ENCODE measurements at regions not wholly inside any gene's neighbourhood (a gene's known extent, or its start where the extent isn't known, plus 50 kb on each side); places are given as distances from the start of the nearest gene placed in this dataset.
"Not testable (repeated sequence)": the region's sequence is repeated elsewhere in the genome, so short reads cannot be mapped to it uniquely, and the experiment has no call there.

- DNase-seq (ENCODE audit: low spot score) (no peak), FAIRE-seq (no peak)
Measured at GRCh38 chr16:47917118-47917517, 238.7 kb downstream of the ABCC12 start.

- DNase-seq (ENCODE audit: low spot score) (no peak), FAIRE-seq (no peak)
Measured at GRCh38 chr16:47916266-47916665, 239.5 kb downstream of the ABCC12 start.

GRCh38 chr16:47907109-47907508 is 248.7 kb downstream of the ABCC12 start:
- FAIRE-seq = no peak
- DNase-seq (ENCODE audit: low spot score) = no peak

GRCh38 chr16:47905771-47906170 is 250.0 kb downstream of the ABCC12 start:
- FAIRE-seq = peak; percentile 46

GRCh38 chr16:47904691-47905090 is 251.1 kb downstream of the ABCC12 start:
- DNase-seq (ENCODE audit: low spot score) (no peak), FAIRE-seq (no peak)

More at GRCh38 chr16:47905771-47906170, 250.0 kb downstream of the ABCC12 start:
- DNase-seq (ENCODE audit: low spot score) = peak; percentile 67

- no peak for DNase-seq (ENCODE audit: low spot score)
- FAIRE-seq = no peak
Measured at GRCh38 chr16:47903470-47903869, 252.3 kb downstream of the ABCC12 start.

- FAIRE-seq; DNase-seq (ENCODE audit: low spot score): not testable (repeated sequence)
Measured at GRCh38 chr16:47897105-47897504, 258.7 kb downstream of the ABCC12 start.

GRCh38 chr16:47895146-47895545 is 260.6 kb downstream of the ABCC12 start:
- DNase-seq (ENCODE audit: low spot score) = no peak
- no peak for FAIRE-seq

- no peak for DNase-seq (ENCODE audit: low spot score)
Measured at GRCh38 chr16:47892999-47893398, 262.8 kb downstream of the ABCC12 start.

GRCh38 chr16:47888734-47889133 is 267.1 kb downstream of the ABCC12 start:
- no peak for FAIRE-seq
- DNase-seq (ENCODE audit: low spot score) = no peak

More at GRCh38 chr16:47892999-47893398, 262.8 kb downstream of the ABCC12 start:
- no peak for FAIRE-seq

- FAIRE-seq (no peak), DNase-seq (ENCODE audit: low spot score) (peak; percentile 41)
Measured at GRCh38 chr16:47888142-47888541, 267.7 kb downstream of the ABCC12 start.

- peak; percentile 28 for DNase-seq (ENCODE audit: low spot score)
- FAIRE-seq = no peak
Measured at GRCh38 chr16:47887496-47887895, 268.3 kb downstream of the ABCC12 start.

- no peak for FAIRE-seq
- no peak for DNase-seq (ENCODE audit: low spot score)
Measured at GRCh38 chr16:47886631-47887415, 269.0 kb downstream of the ABCC12 start.

GRCh38 chr16:47886139-47886538 is 269.7 kb downstream of the ABCC12 start:
- DNase-seq (ENCODE audit: low spot score) (no peak), FAIRE-seq (no peak)

GRCh38 chr16:47885489-47885888 is 270.3 kb downstream of the ABCC12 start:
- FAIRE-seq (no peak), DNase-seq (ENCODE audit: low spot score) (no peak)

GRCh38 chr16:47884116-47884725 is 271.6 kb downstream of the ABCC12 start:
- FAIRE-seq = no peak
- DNase-seq (ENCODE audit: low spot score) = no peak

GRCh38 chr16:47881574-47881973 is 274.2 kb downstream of the ABCC12 start:
- no peak for FAIRE-seq
- no peak for DNase-seq (ENCODE audit: low spot score)

GRCh38 chr16:47880653-47881052 is 275.1 kb downstream of the ABCC12 start:
- DNase-seq (ENCODE audit: low spot score) = no peak
- no peak for FAIRE-seq

- FAIRE-seq = no peak
- DNase-seq (ENCODE audit: low spot score) = no peak
Measured at GRCh38 chr16:47877166-47877565, 278.6 kb downstream of the ABCC12 start.

GRCh38 chr16:47876511-47876910 is 279.3 kb downstream of the ABCC12 start:
- DNase-seq (ENCODE audit: low spot score) (no peak), FAIRE-seq (no peak)

GRCh38 chr16:47873434-47873833 is 282.4 kb downstream of the ABCC12 start:
- DNase-seq (ENCODE audit: low spot score) = no peak

GRCh38 chr16:47872225-47872624 is 283.6 kb downstream of the ABCC12 start:
- DNase-seq (ENCODE audit: low spot score) (no peak), FAIRE-seq (no peak)

More at GRCh38 chr16:47873434-47873833, 282.4 kb downstream of the ABCC12 start:
- FAIRE-seq = no peak

- FAIRE-seq = no peak
Measured at GRCh38 chr16:47866423-47866822, 289.4 kb downstream of the ABCC12 start.

More at GRCh38 chr16:47866423-47866822, 289.4 kb downstream of the ABCC12 start:
- DNase-seq (ENCODE audit: low spot score) = no peak
